Activated T-cell treated with anti-CD3 and anti-CD28 coated beads, Interleukin-2, amount 50 U/mL, for 48 hours (primary cell): ENCODE measurements at regions not wholly inside any gene's neighbourhood (a gene's known extent, or its start where the extent isn't known, plus 50 kb on each side); places are given as distances from the start of the nearest gene placed in this dataset.

ENCODE experiments used
- DNase-seq, 2 experiments: peaks; one replicate each; pipeline ENCODE4 v3.0.0-alpha.2; 2020

DNA sequence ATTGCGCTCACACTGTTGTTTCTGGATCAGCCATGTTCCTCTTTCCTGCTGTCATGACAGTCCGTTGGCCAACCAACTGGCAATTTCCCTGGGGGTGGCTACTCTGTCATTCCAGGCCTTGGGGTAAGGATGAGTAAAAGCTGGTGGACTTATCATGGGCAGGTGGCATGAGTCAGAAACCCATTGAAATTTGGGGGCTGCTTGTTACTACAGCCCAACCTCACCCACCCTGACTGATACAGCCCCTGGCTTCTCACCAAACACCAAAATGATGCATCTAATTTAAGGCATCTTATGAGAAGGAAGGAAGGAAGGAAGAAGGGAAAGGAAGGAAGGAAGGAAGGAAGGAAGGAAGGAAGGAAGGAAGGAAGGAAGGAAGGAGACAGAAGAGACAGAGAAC, 53.9 kb upstream of the CRHR1 start:
- DNase-seq, result no peak

DNA sequence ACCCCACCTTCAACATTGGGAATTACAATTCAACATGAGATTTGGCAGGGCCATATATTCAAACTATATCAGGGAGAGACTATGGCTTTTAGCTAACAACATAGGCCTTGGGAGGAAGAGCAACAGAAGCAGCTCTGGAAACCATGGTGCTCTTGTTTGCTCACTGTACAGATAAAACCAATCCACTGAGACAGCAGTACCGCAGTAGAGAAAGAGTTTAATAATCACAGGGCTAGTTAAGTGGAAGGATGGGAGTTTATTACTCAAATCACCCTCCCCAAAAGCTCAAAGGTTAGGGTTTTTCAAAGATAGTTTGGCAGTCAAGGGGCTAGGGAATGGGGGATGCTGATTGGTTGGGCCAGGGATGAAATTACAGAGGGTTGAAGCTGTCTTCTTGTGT, 52.7 kb upstream of the CRHR1 start:
- DNase-seq, result no peak

DNA sequence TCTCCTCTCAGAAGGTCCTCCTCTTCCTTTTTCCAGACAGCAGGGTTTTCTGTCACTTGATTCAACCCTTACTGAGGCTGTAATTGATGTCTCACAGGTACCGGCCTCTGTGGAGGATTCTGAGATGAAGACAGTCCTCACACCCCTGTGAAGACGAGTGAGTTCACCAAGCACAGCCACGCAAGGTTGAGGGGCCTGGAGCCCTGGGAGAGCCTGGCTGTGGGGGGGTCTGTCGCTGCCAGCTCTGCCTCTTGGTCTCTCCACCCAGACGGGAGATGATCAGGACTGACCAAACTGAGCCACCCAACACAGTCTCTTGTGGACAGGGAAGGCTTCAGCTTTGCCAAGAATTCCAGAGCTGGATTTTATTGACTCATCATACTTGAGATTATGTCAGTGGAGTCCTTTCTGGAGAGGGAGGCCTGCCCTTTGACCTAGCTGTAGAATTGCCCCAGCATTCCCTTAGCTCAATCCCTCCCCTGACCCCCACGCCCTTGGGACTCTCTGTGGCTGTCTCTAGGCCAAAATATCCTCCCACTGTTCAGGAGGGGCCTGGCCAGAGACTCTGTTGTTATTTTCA, 51.1 kb upstream of the CRHR1 start:
- DNase-seq, result no peak

DNA sequence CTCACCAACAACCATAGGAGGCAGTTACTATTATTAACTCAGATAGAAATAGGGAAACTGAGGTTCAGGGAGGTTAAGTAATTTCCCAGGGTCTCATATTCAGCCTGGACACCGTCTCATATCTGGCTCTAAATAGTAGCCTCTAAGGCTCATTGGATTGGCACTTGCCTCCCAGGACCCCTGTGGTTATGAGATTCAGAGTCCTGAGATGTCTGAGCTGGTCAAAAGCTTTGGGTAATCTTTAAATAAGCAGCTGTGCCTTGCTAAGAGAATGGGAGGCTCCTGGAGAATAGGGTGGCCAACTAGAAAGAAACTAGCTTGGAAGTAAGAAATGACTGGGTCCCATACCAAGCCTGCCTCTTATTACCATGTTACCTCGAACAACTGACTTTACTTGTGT, 50.3 kb upstream of the CRHR1 start:
- no peak for DNase-seq
